ENCODE measurements at regions not wholly inside any gene's neighbourhood (a gene's known extent, or its start where the extent isn't known, plus 50 kb on each side); places are given as distances from the start of the nearest gene placed in this dataset.

GRCh38 chr2:5951471-5951870 lies 259.3 kb downstream of the SOX11 start:
- Mint-ChIP-seq H3K9me3 (ENCODE audit: low read depth) (no peaks in the 10 kb centered on the region), H3K4me1 (ENCODE audit: low read depth) (no peaks in the 10 kb centered on the region), H3K36me3 (ENCODE audit: low read depth) (no peaks in the 10 kb centered on the region), H3K27me3 (ENCODE audit: low read depth) (no peaks in the 10 kb centered on the region), H3K27ac (ENCODE audit: unreplicated experiment) (no peak overlapping the region), H3K4me3 (ENCODE audit: unreplicated experiment) (no peak overlapping the region)
- no peak for DNase-seq (ENCODE audit: low spot score)
- no peak for TF ChIP-seq CTCF (IDR thresholded peaks at IDR 0.05)

GRCh38 chr2:5953525-5953924 lies 261.3 kb downstream of the SOX11 start:
- H3K27me3 Mint-ChIP-seq (ENCODE audit: low read depth), result peaks cover 2% of the 10 kb centered on the region
- peaks cover 3% of the 10 kb centered on the region for H3K9me3 Mint-ChIP-seq (ENCODE audit: low read depth)
- no peak for DNase-seq (ENCODE audit: low spot score)
- H3K36me3 Mint-ChIP-seq (ENCODE audit: low read depth), result no peaks in the 10 kb centered on the region
- H3K4me3 Mint-ChIP-seq (ENCODE audit: unreplicated experiment), result no peak overlapping the region
- no peak for TF ChIP-seq CTCF (IDR thresholded peaks at IDR 0.05)
- no peak overlapping the region for H3K27ac Mint-ChIP-seq (ENCODE audit: unreplicated experiment)
- no peaks in the 10 kb centered on the region for H3K4me1 Mint-ChIP-seq (ENCODE audit: low read depth)

GRCh38 chr2:5954509-5954908 lies 262.3 kb downstream of the SOX11 start:
- H3K27ac Mint-ChIP-seq (ENCODE audit: unreplicated experiment), result no peak overlapping the region
- H3K4me3 Mint-ChIP-seq (ENCODE audit: unreplicated experiment), result no peak overlapping the region
- H3K9me3 Mint-ChIP-seq (ENCODE audit: low read depth), result peaks cover 4% of the 10 kb centered on the region
- DNase-seq (ENCODE audit: low spot score), result no peak
- no peaks in the 10 kb centered on the region for H3K4me1 Mint-ChIP-seq (ENCODE audit: low read depth)
- no peak for TF ChIP-seq CTCF (IDR thresholded peaks at IDR 0.05)
- peaks cover 2% of the 10 kb centered on the region for H3K27me3 Mint-ChIP-seq (ENCODE audit: low read depth)
- no peaks in the 10 kb centered on the region for H3K36me3 Mint-ChIP-seq (ENCODE audit: low read depth)

- TF ChIP-seq CTCF (IDR thresholded peaks at IDR 0.05), result no peak
- no peak for DNase-seq (ENCODE audit: low spot score)
- Mint-ChIP-seq H3K27ac (ENCODE audit: unreplicated experiment) (no peak overlapping the region), H3K27me3 (ENCODE audit: low read depth) (peaks cover 2% of the 10 kb centered on the region), H3K4me1 (ENCODE audit: low read depth) (no peaks in the 10 kb centered on the region), H3K36me3 (ENCODE audit: low read depth) (no peaks in the 10 kb centered on the region), H3K9me3 (ENCODE audit: low read depth) (peaks cover 4% of the 10 kb centered on the region), H3K4me3 (ENCODE audit: unreplicated experiment) (no peak overlapping the region)
Observed at GRCh38 chr2:5955921-5956320, 263.7 kb downstream of the SOX11 start.

GRCh38 chr2:5959836-5960820 lies 267.9 kb downstream of the SOX11 start:
- no peak for DNase-seq (ENCODE audit: low spot score)
- peaks cover 15% of the 10 kb centered on the region for H3K9me3 Mint-ChIP-seq (ENCODE audit: low read depth)

More at GRCh38 chr2:5959836-5960820, 267.9 kb downstream of the SOX11 start:
- peaks cover 2% of the 10 kb centered on the region for H3K36me3 Mint-ChIP-seq (ENCODE audit: low read depth)
- H3K27ac Mint-ChIP-seq (ENCODE audit: unreplicated experiment), result no peak overlapping the region
- no peak overlapping the region for H3K4me3 Mint-ChIP-seq (ENCODE audit: unreplicated experiment)
- H3K4me1 Mint-ChIP-seq (ENCODE audit: low read depth), result no peaks in the 10 kb centered on the region
- TF ChIP-seq CTCF (IDR thresholded peaks at IDR 0.05), result no peak
- H3K27me3 Mint-ChIP-seq (ENCODE audit: low read depth), result peaks cover 2% of the 10 kb centered on the region

All from chondrocyte (in vitro differentiated cells).